ENCODE measurements at regions not wholly inside any gene's neighbourhood (a gene's known extent, or its start where the extent isn't known, plus 50 kb on each side); places are given as distances from the start of the nearest gene placed in this dataset.
A peak's percentile ranks its signal among the peaks of the same experiment; 100 is the strongest.

GRCh38 chr5:124648902-124649467 is 97.5 kb downstream of the ZNF608 start:
- DNase-seq: no peak

GRCh38 chr5:124647352-124647751 is 99.1 kb downstream of the ZNF608 start:
- no peak for DNase-seq

GRCh38 chr5:124645396-124645795 is 101.0 kb downstream of the ZNF608 start:
- DNase-seq: no peak

GRCh38 chr5:124644582-124644981 is 101.9 kb downstream of the ZNF608 start:
- DNase-seq: no peak

GRCh38 chr5:124644138-124644537 is 102.3 kb downstream of the ZNF608 start:
- DNase-seq: no peak

GRCh38 chr5:124643336-124643735 is 103.1 kb downstream of the ZNF608 start:
- no peak for DNase-seq

GRCh38 chr5:124642151-124642550 is 104.3 kb downstream of the ZNF608 start:
- DNase-seq: peak in 1 of 58 donors; percentile 20

GRCh38 chr5:124641154-124641792 is 105.2 kb downstream of the ZNF608 start:
- no peak for DNase-seq

GRCh38 chr5:124639095-124639665 is 107.3 kb downstream of the ZNF608 start:
- DNase-seq: no peak

GRCh38 chr5:124637011-124637410 is 109.4 kb downstream of the ZNF608 start:
- no peak for DNase-seq

GRCh38 chr5:124634741-124635323 is 111.6 kb downstream of the ZNF608 start:
- DNase-seq: no peak

GRCh38 chr5:124634228-124634739 is 112.2 kb downstream of the ZNF608 start:
- no peak for DNase-seq

- no peak for DNase-seq
Measured at GRCh38 chr5:124633209-124633608, 113.2 kb downstream of the ZNF608 start.

- DNase-seq: no peak
Measured at GRCh38 chr5:124631874-124632550, 114.4 kb downstream of the ZNF608 start.

- DNase-seq: no peak
Measured at GRCh38 chr5:124630767-124631704, 115.4 kb downstream of the ZNF608 start.

- DNase-seq: peak in 3 of 58 donors; percentile 26 to 74 (median 60)
Measured at GRCh38 chr5:124628721-124629596, 117.5 kb downstream of the ZNF608 start.

- peak in 4 of 58 donors; percentile 14 to 40 (median 32) for DNase-seq
Measured at GRCh38 chr5:124627815-124628595, 118.4 kb downstream of the ZNF608 start.

- DNase-seq: no peak
Measured at GRCh38 chr5:124626053-124626452, 120.4 kb downstream of the ZNF608 start.

GRCh38 chr5:124623265-124623664 is 123.2 kb downstream of the ZNF608 start:
- no peak for DNase-seq
